8988T (cell line): ENCODE measurements at regions not wholly inside any gene's neighbourhood (a gene's known extent, or its start where the extent isn't known, plus 50 kb on each side); places are given as distances from the start of the nearest gene placed in this dataset.

ENCODE experiments used
- DNase-seq: peaks from one replicate; pipeline ENCODE4 v3.0.0; 2011

DNA sequence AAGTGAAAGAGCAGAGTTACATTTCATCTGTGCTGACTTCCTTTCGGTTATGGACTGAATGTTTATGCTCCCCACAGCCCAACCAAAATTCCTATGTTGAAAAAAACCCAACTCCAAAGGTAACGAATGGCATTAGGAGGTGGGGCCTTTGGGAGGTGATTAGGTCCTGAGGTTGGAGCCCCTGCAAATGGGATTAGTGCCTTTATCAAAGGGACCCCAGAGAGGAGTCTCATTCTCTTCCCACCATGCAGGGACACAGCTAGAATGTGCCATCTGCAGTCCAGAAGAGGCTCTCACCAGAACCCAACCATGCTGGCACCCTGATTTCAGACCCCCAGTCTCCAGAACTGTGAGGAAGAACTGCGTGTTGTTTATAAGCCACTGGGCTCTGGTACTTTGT lies 199.3 kb downstream of the TOMM20 start:
- no peak for DNase-seq

- no peak for DNase-seq
Observed at GRCh38 chr1:234928642-234929041, 200.0 kb downstream of the TOMM20 start.

DNA sequence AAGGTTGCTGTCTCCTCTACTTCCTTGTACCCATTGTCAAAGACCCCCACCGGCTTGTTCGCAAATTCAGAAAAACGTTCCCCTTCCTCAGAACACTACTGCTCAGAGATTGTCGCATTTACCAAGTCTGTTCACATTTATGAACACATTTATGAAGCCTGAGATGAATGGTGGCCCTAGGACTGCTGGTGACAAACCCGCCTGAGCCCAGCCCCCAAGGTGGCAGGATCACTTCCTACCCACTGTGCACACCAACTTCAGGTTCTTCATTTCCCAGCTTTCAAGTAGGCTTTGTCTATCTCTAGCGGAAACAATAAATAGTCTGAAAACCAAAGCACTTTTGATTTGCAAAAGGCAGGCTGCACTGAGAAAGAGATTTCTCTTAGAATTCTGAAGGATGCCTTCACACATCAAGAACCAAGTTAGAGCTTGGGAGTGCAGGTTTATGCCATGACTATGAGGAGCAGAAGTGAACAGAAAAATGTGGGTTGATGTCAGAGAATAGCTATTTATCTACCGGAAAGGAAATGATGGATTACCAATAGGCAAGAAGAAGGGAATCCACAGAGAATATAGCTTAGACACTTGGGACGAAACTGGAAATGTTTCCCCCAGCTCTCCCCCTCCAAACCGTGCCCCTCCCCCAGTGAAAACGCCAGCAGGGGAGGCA lies 200.5 kb downstream of the TOMM20 start:
- no peak for DNase-seq

DNA sequence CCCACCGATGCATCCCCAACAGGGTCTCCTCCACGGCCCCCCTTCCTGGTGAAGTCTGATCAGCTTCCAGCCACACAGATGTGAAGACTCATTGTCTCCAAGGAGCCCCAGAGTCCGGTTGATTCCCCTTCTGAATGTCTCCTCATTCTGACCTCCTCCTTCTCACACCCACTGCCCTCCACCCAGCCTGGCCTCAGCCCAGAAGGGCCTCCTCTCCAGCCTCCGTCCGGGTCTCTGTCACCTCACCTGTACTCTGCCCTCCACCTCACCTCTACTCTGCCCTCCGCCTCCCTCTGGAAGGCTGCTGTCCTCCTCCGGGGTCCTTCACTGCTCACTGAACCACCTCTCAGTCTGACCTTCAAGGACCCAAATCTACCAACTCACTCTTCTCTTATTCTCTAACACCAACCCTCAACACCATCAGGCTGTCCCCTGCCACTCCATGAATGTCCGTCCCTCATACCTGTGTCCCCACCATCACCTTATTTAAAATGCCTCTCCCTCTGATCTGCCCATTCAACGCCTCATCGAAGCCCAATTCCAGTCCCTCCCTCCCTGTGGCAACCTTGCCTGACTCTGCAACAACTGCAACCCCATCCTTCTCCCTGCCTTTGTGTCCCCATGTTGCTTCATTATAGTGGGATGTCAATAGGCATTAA lies 201.2 kb downstream of the TOMM20 start:
- no peak for DNase-seq

- no peak for DNase-seq
Observed at GRCh38 chr1:234926559-234927311, 201.9 kb downstream of the TOMM20 start.

DNA sequence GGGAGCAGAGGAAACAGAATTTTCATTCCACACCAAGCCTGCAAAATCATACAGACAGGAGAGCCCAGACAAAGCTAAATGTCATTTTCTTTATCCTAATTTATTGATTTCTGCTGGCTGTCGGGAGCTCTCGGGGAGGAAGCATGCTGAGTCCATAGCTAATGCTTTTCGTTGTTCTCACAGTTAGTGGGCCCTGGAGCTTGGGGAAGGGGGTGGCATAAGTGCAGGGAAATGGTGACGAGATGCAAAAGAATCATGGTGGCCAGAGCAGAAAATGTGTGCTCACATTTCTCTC lies 202.4 kb downstream of the TOMM20 start:
- no peak for DNase-seq

DNA sequence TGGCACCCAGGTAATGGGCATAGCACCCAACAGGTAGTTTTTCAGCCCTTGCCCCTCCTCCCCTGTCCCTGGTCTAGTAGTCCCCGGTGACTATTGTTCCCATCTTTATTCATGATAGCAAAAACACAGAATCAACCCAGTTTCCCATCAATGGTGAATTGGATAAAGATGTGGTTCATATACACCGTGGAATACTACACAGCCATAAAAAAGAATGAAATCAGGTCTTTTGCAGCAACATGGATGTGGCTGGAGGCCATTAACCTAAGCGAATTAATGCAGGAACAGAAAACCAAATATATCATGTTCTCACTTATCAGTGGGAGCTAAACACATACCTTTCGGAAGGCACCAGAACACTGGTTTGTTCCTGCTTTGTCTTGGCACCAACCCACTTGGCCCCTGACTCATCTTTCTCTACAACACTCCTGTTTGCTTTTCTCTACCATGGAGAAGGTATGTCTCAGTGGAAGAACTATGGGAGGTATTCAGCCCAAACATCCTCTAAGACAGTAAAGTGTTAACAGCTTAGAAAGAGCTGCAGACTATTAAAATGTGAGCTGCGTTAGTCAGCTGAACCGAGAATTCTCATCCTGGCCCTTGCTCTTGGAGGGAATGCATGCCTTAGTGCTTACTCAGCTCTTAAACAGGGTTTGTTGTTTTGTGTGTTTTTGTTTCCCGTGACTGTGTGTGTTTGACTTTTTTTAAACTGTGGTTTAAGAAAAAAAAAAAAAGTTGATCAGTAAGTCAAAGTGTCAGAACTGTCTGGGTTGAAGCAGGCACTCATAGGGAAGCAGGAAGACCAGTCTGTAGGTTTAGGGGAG lies 203.0 kb downstream of the TOMM20 start:
- DNase-seq: peak; percentile 42

- no peak for DNase-seq
Observed at GRCh38 chr1:234924450-234925355, 203.9 kb downstream of the TOMM20 start.

- no peak for DNase-seq
Observed at GRCh38 chr1:234923626-234924025, 205.0 kb downstream of the TOMM20 start.

DNA sequence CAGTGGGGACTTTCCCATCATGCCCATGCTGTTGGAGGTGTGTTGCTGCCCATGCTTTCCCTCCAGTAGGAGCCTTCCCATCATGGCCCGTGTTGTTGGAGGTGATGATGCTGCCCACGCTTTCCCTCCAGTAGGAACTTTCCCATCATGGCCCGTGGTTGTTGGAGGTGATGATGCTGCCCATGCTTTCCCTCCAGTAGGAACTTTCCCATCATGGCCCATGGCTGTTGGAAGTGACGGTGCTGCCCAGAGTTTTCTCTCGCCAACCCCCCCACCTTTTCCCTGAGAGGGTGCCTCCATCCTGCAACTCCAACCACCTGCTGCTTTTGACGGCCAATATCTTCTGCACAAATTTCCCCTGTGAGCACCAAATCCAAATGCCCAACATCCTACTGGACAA lies 205.7 kb downstream of the TOMM20 start:
- DNase-seq: no peak

DNA sequence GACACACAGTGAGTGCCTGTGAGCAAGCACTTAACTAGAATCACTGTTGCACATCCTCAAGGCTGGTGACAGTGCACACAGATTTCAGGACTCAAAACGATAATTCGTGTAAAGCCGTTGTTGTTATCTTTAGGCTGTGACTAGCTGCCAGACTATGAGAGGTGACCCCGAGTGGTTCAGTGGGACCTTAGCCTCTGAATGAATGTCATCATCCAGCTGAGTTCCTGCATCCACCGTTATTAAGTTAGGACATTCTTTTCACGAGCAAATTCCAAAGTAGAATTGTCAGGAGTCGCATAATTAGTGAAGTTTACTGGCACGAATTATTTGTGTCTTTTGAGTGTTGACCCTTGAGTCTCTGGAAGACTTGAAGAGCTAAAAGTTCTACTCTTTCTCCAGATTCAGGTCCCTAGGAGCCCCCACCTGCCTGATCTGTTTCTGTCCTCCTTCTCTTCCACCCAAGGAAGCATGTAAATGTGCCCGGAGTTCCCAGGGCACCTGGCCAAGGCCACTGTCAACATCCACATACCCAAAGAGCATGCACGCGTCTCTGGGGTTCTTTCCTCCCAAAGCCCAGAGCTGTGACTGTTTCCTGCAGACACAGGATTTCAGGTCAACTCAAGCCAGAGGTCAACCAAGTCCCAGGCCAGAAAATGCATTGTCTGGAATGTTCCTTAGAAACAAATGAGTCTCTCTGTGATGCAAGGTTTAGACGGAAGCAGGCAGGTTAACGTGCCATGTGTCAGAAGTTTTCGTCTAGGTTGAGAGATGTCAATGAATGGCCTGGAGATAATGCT lies 207.2 kb downstream of the TOMM20 start:
- no peak for DNase-seq

DNA sequence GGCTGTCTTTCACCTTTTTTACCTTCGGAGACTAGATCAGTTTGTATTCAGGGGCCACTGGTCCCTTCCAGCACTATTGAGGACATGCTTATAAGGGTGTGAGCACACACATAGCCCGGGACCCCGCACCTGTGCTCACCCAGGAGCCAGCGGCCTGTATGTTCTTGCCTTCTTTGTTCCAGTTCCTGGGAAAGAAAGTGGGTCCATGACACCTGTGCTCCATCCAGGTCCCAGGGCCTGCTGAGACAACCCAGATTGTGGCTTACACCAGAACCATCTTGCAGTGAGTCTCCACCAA lies 207.8 kb downstream of the TOMM20 start:
- no peak for DNase-seq

- DNase-seq: no peak
Observed at GRCh38 chr1:234920136-234920842, 208.3 kb downstream of the TOMM20 start.

- DNase-seq: no peak
Observed at GRCh38 chr1:234918961-234919761, 209.5 kb downstream of the TOMM20 start.

- DNase-seq: no peak
Observed at GRCh38 chr1:234918181-234918841, 210.3 kb downstream of the TOMM20 start.

DNA sequence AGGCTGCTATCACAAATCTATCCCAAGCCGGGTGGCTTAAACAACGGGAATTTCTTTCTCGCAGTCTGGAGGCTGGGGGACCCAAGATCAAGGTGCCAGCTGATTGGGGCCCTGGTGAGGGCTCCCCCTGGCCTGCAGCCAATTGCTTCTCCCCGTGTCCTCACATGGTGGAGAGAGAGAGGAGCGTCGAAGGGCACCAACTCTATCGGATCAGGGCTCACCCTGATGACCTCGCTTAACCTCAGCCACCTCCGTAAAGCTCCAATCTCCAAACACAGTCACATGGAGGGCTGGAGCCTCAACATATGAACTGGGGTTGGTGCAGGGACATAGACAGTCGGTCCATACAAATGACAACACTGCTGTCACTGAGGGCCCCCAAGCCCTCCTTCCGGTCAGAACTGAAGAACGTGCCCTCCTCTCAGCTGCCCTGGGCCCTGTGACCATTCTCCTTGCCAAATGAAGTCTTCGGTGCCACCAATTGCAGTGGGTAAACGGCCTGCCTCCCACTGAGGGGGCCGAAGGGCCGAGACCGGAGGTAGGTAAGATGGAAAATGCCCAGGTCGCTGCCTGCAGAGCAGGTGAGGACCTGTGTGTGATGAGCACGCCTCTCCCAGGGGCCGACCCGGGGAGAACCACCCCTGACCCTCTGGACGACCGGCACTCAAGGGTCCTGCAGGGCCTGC lies 211.0 kb downstream of the TOMM20 start:
- DNase-seq: no peak

- DNase-seq: no peak
Observed at GRCh38 chr1:234916840-234917239, 211.8 kb downstream of the TOMM20 start.

GRCh38 chr1:234915924-234916675 lies 212.5 kb downstream of the TOMM20 start:
- no peak for DNase-seq
